ENCODE measurements at regions not wholly inside any gene's neighbourhood (a gene's known extent, or its start where the extent isn't known, plus 50 kb on each side); places are given as distances from the start of the nearest gene placed in this dataset.

GRCh38 chr12:19780460-19780859, 341.2 kb downstream of the AEBP2 start:
- TF ChIP-seq CTCF (IDR thresholded peaks at IDR 0.05) (no peak), POLR2AphosphoS5 (IDR thresholded peaks at IDR 0.05; ENCODE audit: low read depth, low read length) (no peak)
